HG02763 (cell line): ENCODE measurements at regions not wholly inside any gene's neighbourhood (a gene's known extent, or its start where the extent isn't known, plus 50 kb on each side); places are given as distances from the start of the nearest gene placed in this dataset.

Source experiments
- ATAC-seq: cut with Tn5 transposase; IDR thresholded peaks from one replicate; pipeline ENCODE4 v1.9.1; 2021; ENCODE audit warnings: mild to moderate bottlenecking, moderate library complexity; ENCODE audit not compliant: unreplicated experiment

DNA sequence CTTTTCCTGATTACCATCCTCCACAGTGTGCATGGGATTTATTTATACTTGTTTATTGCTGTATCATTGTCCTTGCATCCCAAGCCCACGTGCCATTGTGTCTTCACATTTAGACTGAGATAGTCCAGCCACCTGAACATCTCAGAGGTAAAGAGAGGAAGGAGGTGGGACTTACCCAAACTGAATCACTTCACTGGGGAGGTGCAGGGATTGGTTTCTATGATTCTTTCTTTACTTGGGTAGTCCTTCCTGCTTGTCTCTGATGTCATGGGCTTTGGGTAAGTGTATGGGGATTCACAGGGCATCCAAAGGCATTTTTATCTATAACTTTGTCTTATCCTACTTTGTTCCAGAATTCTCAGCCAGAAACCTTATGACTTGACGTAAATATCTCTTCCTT, 141.5 kb upstream of the UMPS start:
- ATAC-seq, result no peak

DNA sequence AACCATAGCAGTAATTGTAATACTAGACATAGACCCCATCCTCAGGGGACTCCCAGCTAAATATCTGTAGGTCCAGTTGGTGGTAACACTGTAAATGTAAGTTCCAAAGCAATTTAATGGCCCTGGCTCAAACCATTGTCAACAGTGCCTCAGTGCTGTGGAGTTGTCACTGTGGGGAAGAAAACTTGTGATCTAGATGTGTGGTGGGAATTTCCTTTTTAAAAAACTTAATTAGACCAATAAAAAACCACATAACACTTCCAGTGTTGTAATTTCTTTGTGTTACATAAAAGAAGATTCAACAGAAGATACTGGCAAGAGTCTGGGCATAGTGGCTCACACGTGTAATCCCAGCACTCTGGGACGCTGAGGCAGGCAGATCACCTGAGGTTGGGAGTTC, 138.6 kb upstream of the UMPS start:
- ATAC-seq, result no peak

DNA sequence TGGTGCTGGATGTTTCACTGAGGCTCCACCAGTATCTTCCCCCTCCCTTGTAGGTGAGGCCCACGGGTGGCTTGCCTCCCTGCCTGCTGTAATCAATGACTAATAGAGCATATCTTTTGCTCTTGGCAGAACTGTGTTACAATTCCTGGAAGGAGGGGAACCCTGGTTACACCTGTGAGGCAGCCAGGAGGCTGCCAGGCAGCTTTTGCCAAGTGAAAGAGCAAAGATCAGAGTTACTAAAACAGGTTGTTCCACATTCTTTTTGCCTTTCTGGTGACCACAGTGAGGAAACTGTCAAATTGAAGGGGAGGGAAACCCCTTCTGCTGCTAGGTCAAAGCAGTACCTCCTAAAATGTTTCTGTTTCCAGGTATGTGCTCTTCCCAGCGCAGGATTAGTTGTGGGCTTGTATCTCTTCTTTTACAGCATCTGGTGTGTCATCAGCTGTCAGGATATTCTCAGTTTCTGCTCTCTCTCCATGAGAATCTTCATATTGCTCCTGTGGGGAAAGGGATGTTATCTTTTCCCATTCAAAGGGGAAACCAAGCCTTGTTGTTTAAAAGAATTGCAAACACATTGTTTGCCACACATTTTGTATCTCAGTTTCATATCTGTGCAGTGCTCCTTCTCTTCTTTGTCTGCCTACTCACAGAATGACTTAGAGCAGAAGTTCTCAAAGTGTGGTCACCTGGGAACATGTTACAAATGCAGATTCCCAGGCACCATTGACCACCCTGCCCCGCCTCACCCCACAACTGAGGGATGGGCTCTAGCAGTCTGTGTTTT, 137.4 kb upstream of the UMPS start:
- ATAC-seq, result peak; percentile 63

DNA sequence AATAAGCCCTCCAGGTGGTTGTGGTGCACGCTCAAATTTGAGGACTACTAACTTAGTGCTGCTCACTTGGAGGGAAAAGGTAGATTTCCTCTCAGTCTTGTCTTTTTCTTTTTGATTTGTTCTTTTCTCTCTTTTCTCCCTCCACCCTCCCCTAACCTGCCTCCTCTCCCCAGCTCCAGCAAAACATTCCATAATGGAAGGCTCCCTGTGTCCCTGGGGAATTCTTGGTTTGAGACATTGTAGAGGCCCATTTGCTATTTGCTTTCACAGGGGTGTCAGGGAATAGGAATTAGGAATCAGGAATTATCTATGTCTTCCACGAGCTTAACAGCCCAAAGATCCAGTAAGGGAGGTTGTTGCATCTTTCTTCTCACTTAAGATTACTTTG, 136.8 kb upstream of the UMPS start:
- no peak for ATAC-seq

DNA sequence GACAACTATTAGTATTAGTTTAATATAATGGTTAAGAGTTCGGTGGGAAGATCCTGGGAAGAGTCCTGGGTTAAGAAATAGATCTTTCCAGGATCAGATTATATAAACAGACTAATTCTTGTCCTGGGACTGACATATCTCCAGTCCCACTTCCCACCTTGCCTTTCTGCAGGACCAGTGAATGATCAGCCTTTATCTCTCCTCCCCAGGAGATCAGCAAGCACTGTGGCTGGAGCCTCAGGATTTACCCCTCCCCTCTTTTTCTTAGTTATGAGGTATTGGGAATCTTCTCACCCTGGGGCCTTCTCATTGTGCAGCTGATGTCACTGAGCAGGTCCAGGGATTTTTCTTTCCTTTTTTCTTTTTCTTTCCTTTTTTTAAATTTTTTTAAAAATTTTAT, 135.7 kb upstream of the UMPS start:
- no peak for ATAC-seq

DNA sequence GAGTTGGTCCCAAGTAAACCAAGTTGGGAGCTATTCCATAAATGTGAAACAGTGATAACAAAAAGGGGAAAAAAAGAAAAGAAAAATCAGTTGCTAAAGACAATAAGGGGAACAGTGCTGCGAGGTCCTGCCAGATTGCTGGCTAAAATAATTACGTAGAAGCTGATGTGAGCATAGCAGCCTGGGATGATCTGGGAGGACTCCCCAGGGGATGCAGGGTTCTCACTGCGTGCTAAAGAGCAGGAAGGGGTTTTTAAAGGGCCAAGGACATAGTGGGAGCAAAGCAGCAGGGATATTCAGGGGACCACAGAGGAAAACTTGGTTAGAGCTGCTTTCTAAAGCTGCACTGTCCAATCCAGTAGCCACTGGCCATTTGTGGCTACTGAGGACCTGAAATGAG, 133.0 kb upstream of the UMPS start:
- ATAC-seq, result no peak

DNA sequence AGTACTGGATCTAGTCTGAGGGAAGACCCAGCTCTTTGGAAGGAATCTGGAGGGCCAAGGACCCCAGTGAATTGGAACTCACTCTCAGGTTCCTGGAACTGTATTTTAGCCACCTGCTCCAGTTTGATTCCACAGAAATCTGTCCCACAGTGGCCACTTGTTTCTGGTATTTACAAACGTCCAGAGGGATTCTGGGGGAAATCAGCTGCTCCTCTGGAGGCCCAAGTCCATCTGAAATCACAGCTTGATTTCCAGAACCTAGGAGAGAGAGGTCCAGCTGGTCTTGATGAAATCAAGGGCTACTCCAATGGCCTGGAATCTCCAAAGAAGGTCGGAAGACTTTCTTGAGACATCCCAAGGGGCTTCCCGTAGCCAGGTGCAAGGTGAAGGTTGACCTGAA, 132.3 kb upstream of the UMPS start:
- ATAC-seq, result no peak

DNA sequence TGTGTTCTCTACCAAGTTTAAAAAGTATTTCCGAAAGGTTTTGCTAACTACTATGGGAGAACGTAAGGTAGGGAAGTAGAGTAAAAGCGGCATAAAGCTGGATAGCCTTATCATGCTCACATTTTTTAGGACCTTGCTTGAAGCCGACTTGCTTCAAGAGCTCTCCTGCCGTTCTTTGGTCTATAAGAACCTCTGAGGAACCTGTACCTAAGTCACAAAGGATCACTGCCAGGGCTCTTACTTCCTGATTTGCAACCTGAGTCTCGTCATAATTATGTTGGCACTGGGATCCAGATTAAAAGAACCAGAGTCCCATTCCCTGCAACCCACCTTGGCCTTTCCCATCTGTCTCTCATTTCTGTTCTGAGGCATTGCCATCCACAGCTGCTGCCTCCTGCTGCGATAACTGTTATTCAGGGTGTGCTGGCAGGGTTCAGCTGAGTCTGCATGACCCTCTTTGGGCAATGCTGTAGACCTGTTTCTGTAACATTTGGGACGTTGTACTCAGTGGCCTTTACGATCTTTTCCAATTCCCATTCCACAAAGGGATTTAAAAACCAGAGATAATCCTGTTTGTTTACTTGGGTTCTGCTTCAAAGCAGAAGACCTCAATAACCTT, 131.0 kb upstream of the UMPS start:
- ATAC-seq, result no peak

DNA sequence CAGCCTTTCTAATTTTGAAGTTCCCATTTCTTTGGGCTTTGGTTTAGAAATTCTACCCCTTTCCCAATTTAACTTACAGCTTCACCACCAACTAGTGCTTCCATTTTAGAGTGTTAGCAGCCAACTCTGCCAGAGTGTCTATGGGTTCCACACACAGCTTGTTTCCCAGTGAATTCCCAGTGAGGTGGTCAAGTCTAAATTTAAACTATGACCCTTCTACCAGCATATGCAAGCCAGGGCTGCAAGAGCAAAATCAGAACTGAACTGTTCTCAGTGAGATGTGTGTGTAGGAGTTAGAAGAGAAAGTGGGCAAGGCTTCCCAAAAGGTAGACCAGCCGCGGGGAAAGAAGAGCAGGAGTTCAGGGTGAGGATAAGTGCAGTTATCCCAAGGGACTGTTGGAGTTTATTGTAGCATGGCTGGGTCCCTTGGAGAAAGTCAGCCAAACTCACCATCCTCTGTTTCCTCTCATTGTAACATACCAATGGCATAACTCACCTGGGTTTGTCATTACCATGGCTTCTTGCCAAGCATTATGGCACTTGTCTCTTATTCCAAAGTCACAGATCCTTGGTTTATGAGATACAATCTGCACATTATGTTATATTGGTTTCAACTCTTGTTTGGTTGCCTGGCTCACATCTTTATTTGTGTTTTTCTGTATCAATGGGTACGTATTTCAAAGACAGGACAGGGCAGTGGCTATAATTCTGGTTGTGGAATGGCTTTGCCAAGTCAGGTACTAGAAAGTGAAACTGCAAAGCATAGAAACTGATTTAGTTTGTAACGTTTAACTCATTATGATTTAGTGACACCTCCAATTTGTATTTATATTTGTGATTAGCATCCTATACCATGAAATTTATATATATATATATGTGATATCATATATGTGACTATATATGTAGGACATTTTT, 130.2 kb upstream of the UMPS start:
- ATAC-seq, result no peak

DNA sequence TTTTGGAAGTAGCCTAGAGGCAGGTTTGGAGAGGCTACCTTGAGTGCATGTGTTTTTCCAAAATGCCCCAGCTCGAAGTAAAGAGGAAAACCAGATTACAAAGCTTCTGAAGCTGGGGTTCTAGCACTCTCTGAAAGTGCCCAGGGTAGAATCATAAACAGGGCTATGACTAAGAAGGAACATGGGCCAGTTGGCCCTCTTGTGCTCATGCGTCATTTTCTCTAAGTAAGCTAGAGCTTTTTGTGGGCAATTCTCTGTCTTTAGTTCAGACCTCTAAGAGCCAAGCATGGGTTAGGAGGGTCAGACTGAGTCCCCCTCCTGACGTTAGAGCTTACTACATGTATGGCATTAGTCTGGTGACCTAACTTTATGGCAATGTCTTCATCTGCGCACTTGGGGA, 129.5 kb upstream of the UMPS start:
- no peak for ATAC-seq

DNA sequence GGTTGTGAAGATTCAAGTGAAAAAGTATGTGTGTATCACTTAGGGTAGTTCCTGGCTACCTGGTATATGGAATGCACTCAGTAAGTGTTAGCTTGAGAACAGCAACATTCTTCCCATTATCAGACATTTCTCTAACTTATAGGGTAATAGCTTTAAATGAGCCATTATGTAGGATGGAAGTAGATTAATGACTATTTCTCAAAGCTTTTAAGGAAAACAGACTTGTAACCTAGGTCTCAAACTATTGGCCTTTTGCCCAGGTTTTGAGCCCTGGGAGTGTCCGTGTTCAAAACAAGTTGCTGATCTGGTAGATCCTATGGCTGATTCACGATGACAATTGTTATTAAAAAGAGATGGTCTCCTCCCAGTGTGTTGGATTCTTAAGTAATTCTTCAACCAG, 129.1 kb upstream of the UMPS start:
- ATAC-seq, result no peak

DNA sequence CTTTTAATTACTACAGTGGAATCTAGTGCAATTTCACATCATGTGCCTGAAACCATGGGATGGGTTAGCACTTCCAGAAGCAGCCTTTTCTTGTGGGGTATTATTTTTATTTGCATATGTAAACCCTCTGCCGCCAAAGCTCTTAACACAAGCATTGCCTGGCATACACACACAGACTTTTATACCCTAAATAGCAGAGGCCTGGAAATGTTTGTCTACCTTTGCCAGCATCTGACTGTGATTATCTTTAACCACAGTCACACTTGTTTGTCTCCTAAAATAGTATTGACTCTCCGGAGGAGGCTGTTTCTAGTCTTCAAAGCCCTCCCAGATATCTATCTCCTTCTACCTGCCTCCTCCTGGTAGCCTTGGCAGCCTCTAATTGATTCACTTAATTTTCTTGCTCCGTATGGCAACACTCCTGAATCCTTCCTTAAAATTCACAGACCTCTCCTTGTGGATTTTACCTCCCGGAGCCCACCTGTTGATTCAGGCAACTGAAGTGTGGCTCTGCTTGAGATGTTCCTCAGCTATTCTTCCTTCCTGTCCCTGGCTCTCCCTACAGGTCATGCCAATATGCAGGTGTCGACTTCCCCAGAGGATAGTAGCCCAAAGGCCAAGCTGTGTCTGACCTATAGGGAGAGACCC, 127.1 kb upstream of the UMPS start:
- no peak for ATAC-seq

DNA sequence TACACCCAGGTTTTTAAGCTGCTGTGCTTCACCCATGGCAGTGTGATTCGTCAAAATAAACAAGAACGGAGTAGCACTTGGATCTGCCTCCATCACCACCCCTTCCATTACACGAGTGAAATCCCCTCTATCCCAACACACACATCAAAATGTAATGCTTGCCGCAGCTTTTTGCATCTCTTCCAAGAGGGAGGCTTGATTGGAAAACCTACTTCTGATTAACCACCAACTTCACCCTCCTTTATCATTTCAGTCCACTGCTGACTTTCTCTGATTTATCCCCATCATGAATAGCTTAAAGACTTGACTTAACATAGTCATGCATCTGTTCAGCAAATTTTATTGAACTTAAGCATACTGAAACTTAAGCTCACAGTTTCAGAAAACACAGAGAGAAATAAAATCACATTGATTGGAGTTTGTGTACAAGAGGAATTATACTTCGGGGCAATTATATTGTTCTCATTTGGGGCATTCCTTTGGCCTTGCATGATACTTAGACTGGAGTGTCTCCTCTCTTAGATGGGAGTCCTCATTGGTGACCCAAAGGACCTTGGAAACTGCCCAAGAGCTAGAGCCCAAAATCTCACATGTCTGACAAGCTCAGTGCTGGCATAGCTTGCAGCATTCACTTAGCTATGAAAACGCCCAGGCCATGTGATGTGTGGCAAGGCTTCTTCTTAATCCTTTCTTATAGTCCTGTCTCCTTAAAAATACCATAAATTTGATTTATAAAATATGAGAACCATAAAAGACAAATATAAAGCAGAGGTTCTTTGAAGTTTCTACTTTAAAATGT, 124.3 kb upstream of the UMPS start:
- ATAC-seq, result no peak

DNA sequence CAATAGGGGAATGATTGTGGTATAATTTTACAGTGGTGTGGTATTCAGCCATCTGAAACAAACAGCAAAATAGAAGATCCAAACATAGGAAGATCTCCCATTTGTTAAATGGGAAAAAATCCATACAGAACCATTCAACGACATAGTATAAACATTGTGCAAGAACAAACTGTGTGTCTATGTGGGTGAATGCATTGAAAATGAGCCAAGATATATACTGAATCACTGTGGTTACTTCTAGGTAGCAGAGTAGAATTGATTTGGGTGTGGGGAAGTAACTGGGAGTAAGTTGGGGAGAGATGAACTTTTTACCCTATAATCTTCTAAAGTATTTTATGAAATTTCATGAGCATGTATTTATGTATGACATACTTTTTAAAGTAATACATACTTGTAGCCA, 123.1 kb upstream of the UMPS start:
- no peak for ATAC-seq

DNA sequence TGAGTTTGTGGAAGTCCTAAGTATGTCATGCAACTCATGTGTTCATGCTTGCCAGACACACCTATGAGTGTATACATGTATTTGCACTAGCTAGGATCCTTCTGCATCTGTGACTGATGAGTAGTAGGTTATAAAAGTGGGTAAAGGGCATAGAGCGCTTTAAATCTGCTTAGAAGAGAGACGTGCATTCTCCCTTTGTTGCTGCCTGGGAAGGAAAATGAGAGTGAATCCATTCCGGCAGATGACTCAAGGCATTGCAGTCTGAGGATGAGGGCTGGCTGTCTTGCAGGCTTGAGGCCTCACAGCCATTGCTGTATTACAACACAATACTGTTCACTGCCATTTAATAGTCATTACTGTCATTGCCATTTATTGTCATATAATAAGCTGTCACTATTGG, 120.8 kb upstream of the UMPS start:
- ATAC-seq, result no peak

DNA sequence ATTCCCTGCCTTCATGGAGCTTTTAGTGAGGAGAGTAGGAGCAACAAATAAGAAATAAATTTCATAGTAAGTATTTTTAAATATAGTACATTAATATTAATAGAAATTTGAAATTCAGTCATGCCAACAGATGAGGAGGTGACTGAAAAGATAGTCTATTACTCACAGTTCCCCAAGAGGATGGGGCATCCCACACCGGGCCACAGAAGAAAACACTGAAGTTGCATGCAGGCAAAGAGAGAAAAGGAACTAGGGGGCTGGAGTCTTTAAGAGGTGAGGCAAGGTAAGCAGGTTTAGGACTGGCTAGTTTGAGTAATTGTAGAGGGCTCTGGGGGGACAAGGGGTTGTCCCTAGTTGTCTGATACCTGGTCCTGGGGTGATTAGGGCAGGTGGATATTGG, 120.1 kb upstream of the UMPS start:
- no peak for ATAC-seq

DNA sequence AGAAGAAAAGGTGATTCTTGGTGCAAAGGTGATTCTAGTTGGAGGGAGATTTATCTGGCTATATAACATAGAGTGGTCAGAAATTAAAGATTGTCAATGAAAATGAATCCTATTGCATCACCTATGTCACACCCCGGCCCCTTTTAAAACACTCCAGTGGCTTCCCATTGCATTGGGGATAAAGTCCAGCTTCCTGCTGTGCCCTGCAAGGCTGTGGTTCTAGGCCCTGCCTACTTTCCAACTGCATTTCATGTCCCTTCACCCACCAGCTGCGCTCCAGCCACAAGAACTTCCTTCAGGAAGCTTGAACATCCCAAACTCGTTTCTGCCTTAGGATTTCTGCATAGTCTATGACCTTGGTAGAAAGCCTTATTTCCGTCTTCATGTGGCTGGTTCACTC, 118.7 kb upstream of the UMPS start:
- ATAC-seq, result no peak

DNA sequence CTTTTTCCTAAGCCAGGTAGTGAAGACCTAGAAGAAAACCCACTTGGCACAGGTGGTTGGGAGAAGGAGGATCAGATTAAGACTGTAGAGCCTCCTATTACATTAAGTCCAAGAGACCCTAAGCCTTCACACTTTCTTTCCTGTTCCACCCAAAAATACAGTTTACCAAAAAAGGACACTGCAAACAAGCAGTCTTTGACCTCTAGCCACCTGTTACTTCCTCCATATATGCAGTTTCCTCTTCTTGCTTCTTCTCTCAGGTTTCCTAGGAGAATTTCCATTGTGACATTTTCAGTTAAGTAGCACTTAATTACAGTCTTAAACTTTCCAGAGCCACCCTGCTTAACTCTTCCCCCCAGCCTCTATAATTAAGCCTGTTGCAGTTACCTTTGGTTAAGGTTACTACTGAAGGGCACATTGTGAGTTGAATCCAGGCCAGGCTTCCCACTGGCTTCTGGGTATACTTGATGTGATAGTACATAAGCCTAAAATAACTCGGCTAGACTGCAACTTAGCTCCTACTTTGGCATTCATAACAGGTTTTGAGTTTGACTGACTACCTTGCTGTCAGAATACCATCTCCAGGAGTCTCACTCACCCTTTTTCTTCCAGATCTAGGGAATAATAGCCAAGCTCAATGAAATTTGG, 114.2 kb upstream of the UMPS start:
- ATAC-seq, result no peak

DNA sequence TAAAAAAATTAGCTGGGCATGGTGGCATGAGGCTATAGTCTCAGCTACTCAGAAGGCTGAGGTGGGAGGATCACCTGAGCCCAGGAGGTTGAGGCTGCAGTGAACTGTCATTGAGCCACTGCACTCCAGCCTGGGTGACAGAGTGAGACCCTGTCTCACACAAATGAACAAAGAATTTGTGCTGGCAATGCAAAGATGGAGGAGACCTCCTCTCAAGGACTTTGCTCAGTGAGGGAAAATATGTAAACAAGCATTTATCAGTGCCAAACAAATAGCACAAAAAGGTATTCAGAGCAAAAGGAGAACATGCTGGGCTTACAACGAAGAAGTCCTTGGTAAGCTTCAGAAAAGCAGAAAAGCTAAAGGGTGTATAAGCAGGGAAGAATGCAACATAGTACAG, 113.1 kb upstream of the UMPS start:
- ATAC-seq, result no peak
